ENCODE measurements at regions not wholly inside any gene's neighbourhood (a gene's known extent, or its start where the extent isn't known, plus 50 kb on each side); places are given as distances from the start of the nearest gene placed in this dataset.

- no peak for TF ChIP-seq CTCF (IDR thresholded peaks at IDR 0.05)
- TF ChIP-seq EP300 (IDR thresholded peaks at IDR 0.05), result no peak
- TF ChIP-seq POLR2A (IDR thresholded peaks at IDR 0.05), result no peak
These were observed 817.2 kb downstream of the GLUD2 start for GRCh38 chrX:121864561-121864960.
